WTC11 (cell line): ENCODE measurements at regions not wholly inside any gene's neighbourhood (a gene's known extent, or its start where the extent isn't known, plus 50 kb on each side); places are given as distances from the start of the nearest gene placed in this dataset.
A peak's percentile ranks its signal among the peaks of the same experiment; 100 is the strongest.

ENCODE experiments used
- ATAC-seq: fragments of 200-7000 bp; cut with Tn5 transposase; 2 replicates; pipeline ENCODE4 v1.10.0; 2021; ENCODE audit warnings: mild to moderate bottlenecking, moderate library complexity
- CTCF ChIA-PET: fragments of 300-600 bp; sonication (Branson Sonifier 250); formaldehyde crosslinking; loops from one replicate; lab custom pipeline; 2021; ENCODE audit warnings: antibody characterized with exemption; lab: Charles Lee
- POLR2A ChIA-PET: fragments of 350-600 bp; sonication (Branson Sonifier 250); formaldehyde crosslinking; loops from one replicate; lab custom pipeline; 2021; ENCODE audit warnings: antibody characterized with exemption; lab: Charles Lee
- DNase-seq: peaks from one replicate; pipeline ENCODE4 v3.0.0; 2021; ENCODE audit warnings: low spot score
- H3K27ac Mint-ChIP-seq: 2 replicates; pipeline ENCODE4 v1.8.0; 2021; ENCODE audit warnings: mixed read lengths
- H3K27me3 Mint-ChIP-seq: 2 replicates; pipeline ENCODE4 v1.8.0; 2021; ENCODE audit warnings: low read depth, mild to moderate bottlenecking, moderate library complexity, mixed read lengths
- H3K36me3 Mint-ChIP-seq: 2 replicates; pipeline ENCODE4 v1.8.0; 2021; ENCODE audit warnings: mixed read lengths
- H3K4me1 Mint-ChIP-seq: 2 replicates; pipeline ENCODE4 v1.8.0; 2022; ENCODE audit warnings: mixed read lengths
- H3K4me3 Mint-ChIP-seq: 2 replicates; pipeline ENCODE4 v1.8.0; 2021; ENCODE audit warnings: mild to moderate bottlenecking, moderate library complexity, mixed read lengths
- H3K9me3 Mint-ChIP-seq: 2 replicates; pipeline ENCODE4 v1.8.0; 2021; ENCODE audit warnings: mixed read lengths
- ATF6 ChIP-seq: sonication (generic); formaldehyde crosslinking; IDR thresholded peaks from 2 replicates; pipeline ENCODE4 v1.8.1; 2023; ENCODE audit warnings: mild to moderate bottlenecking, missing genetic modification reagents
- CBFB ChIP-seq: sonication (generic); formaldehyde crosslinking; IDR thresholded peaks from 2 replicates; pipeline ENCODE4 v1.8.1; 2022; ENCODE audit warnings: mild to moderate bottlenecking, low read depth, missing genetic modification reagents
- CDX4 ChIP-seq: fragments of 250-450 bp; sonication (Bioruptor Pico); IDR thresholded peaks from 2 replicates; pipeline ENCODE4 v1.9.0; 2021; ENCODE audit warnings: moderate library complexity, mild to moderate bottlenecking, inconsistent platforms, borderline replicate concordance
- CTCF ChIP-seq: fragments of 200-600 bp; IDR thresholded peaks from 2 replicates; pipeline ENCODE4 v1.8.0; 2022; ENCODE audit warnings: antibody characterized with exemption
- E2F5 ChIP-seq: sonication (generic); formaldehyde crosslinking; IDR thresholded peaks from 2 replicates; pipeline ENCODE4 v1.8.1; 2022; ENCODE audit warnings: mild to moderate bottlenecking, moderate library complexity, missing genetic modification reagents
- ELF4 ChIP-seq: sonication (generic); formaldehyde crosslinking; IDR thresholded peaks from 2 replicates; pipeline ENCODE4 v1.8.1; 2022; ENCODE audit warnings: low read depth, mild to moderate bottlenecking, moderate library complexity, missing genetic modification reagents
- EMX1 ChIP-seq: fragments of 250-450 bp; sonication (Bioruptor Pico); IDR thresholded peaks from 2 replicates; pipeline ENCODE4 v1.8.0; 2021; ENCODE audit warnings: mild to moderate bottlenecking
- ETV6 ChIP-seq: sonication (generic); formaldehyde crosslinking; IDR thresholded peaks from 2 replicates; pipeline ENCODE4 v1.8.1; 2022; ENCODE audit warnings: mild to moderate bottlenecking, missing genetic modification reagents
- GABPB1 ChIP-seq: sonication (generic); formaldehyde crosslinking; IDR thresholded peaks from 2 replicates; pipeline ENCODE4 v1.8.1; 2023; ENCODE audit warnings: mild to moderate bottlenecking, missing genetic modification reagents
- GTF2I ChIP-seq: fragments of 250-450 bp; sonication (Bioruptor Pico); conservative IDR thresholded peaks from 2 replicates; pipeline ENCODE4 v1.4.0; 2021; ENCODE audit warnings: mild to moderate bottlenecking
- HMGA2 ChIP-seq: fragments of 250-450 bp; sonication (Bioruptor Pico); IDR thresholded peaks from 2 replicates; pipeline ENCODE4 v1.4.0; 2021; ENCODE audit warnings: mild to moderate bottlenecking, moderate library complexity
- KAT7 ChIP-seq: sonication (generic); formaldehyde crosslinking; IDR thresholded peaks from 2 replicates; pipeline ENCODE4 v1.8.1; 2023; ENCODE audit warnings: missing genetic modification reagents, mild to moderate bottlenecking, borderline replicate concordance
- MAX ChIP-seq: sonication (generic); formaldehyde crosslinking; IDR thresholded peaks from 2 replicates; pipeline ENCODE4 v1.8.0; 2022; ENCODE audit warnings: mild to moderate bottlenecking, missing genetic modification reagents
- MXD4 ChIP-seq: fragments of 250-450 bp; sonication (Bioruptor Pico); IDR thresholded peaks from 2 replicates; pipeline ENCODE4 v1.8.0; 2021; ENCODE audit warnings: mild to moderate bottlenecking, moderate library complexity, borderline replicate concordance
- NR1H2 ChIP-seq: sonication (generic); formaldehyde crosslinking; IDR thresholded peaks from 2 replicates; pipeline ENCODE4 v1.9.0; 2021; ENCODE audit warnings: mild to moderate bottlenecking, moderate library complexity, missing genetic modification reagents
- NR3C1 ChIP-seq: sonication (generic); formaldehyde crosslinking; conservative IDR thresholded peaks from 2 replicates; pipeline ENCODE4 v1.8.1; 2023; ENCODE audit warnings: low read depth, mild to moderate bottlenecking, missing genetic modification reagents
- TP53 ChIP-seq: sonication (generic); formaldehyde crosslinking; IDR thresholded peaks from 2 replicates; pipeline ENCODE4 v1.8.1; 2023; ENCODE audit warnings: mild to moderate bottlenecking, missing genetic modification reagents
- ZNF232 ChIP-seq: sonication (generic); formaldehyde crosslinking; IDR thresholded peaks from 2 replicates; pipeline ENCODE4 v1.8.0; 2022; ENCODE audit warnings: mild to moderate bottlenecking, missing genetic modification reagents
- ZNF263 ChIP-seq: sonication (generic); formaldehyde crosslinking; IDR thresholded peaks from 2 replicates; pipeline ENCODE4 v1.8.1; 2022; ENCODE audit warnings: low read depth, mild to moderate bottlenecking, moderate library complexity, missing genetic modification reagents

GRCh38 chrX:40154250-40154852, 56.6 kb upstream of the BCOR start (continued):
- no peak for TF ChIP-seq CDX4 (CRISPR knock-in tag)
- TF ChIP-seq ZNF263 (CRISPR knock-in tag): no peak
- no peak for TF ChIP-seq NR3C1 (CRISPR knock-in tag)
- TF ChIP-seq CTCF: no peak
- no peak for TF ChIP-seq GABPB1 (CRISPR knock-in tag)
- no peak for TF ChIP-seq KAT7 (CRISPR knock-in tag)

- peak; percentile 26 for DNase-seq
- TF ChIP-seq MAX (CRISPR knock-in tag): 0 out of 2 replicates have a peak, but pooled peaks have one; percentile 37
- no peak for TF ChIP-seq HMGA2 (CRISPR knock-in tag)
- TF ChIP-seq NR1H2: no peak
- TF ChIP-seq, all 79 proteins: peak for 1
- Mint-ChIP-seq H3K27ac (no peak overlapping the region), H3K27me3 (peaks cover 34% of the 10 kb centered on the region), H3K4me3 (peak overlapping the region; percentile 63), H3K36me3 (no peaks in the 10 kb centered on the region; the same call in 1 of the 2 replicates), H3K4me1 (peaks cover 33% of the 10 kb centered on the region), H3K9me3 (no peaks in the 10 kb centered on the region)
- ATAC-seq: no peak
- POLR2A ChIA-PET: interaction anchor here (0.5 to 7.4 kb wide), 4 partner anchors 15 to 65 kb away, joined by 3 to 58 read pairs (median 4); no protein-coding TSS in a partner anchor
- CTCF ChIA-PET: interaction anchor here (0.8 to 1.4 kb wide), 2 partner anchors 12 to 15 kb away, joined by 4 to 6 read pairs; no protein-coding TSS in a partner anchor
Observed at GRCh38 chrX:40153345-40154249, 55.8 kb upstream of the BCOR start.

GRCh38 chrX:40152741-40153344, 55.1 kb upstream of the BCOR start:
- peaks cover 38% of the 10 kb centered on the region for H3K4me1 Mint-ChIP-seq
- no peaks in the 10 kb centered on the region for H3K9me3 Mint-ChIP-seq
- DNase-seq (no peak), ATAC-seq (no peak)
- H3K4me3 Mint-ChIP-seq: peak overlapping the region; percentile 63
- POLR2A ChIA-PET: interaction anchor here (0.6 to 7.4 kb wide), 6 partner anchors 12 to 1342 kb away, joined by 3 to 58 read pairs (median 4); no protein-coding TSS in a partner anchor
- H3K36me3 Mint-ChIP-seq: no peaks in the 10 kb centered on the region; the same call in 1 of the 2 replicates
- H3K27me3 Mint-ChIP-seq: peaks cover 41% of the 10 kb centered on the region
- no peak for TF ChIP-seq TP53 (CRISPR knock-in tag)
- TF ChIP-seq EMX1 (CRISPR knock-in tag): no peak
- TF ChIP-seq MXD4 (CRISPR knock-in tag): no peak
- TF ChIP-seq ATF6 (CRISPR knock-in tag): no peak
- TF ChIP-seq E2F5 (CRISPR knock-in tag): no peak
- TF ChIP-seq ZNF263 (CRISPR knock-in tag): no peak
- TF ChIP-seq ELF4: no peak
- TF ChIP-seq GTF2I: no peak
- TF ChIP-seq ETV6 (CRISPR knock-in tag): no peak
- no peak for TF ChIP-seq CBFB (CRISPR knock-in tag)
- TF ChIP-seq ZNF232: no peak
- CTCF ChIA-PET: interaction anchor here (0.8 to 1.4 kb wide), 2 partner anchors 12 to 74 kb away, joined by 3 to 4 read pairs; no protein-coding TSS in a partner anchor
- H3K27ac Mint-ChIP-seq: no peak overlapping the region
